Liver (tissue), 7 donors: ENCODE measurements at regions not wholly inside any gene's neighbourhood (a gene's known extent, or its start where the extent isn't known, plus 50 kb on each side); places are given as distances from the start of the nearest gene placed in this dataset.

Experiments used
- DNase-seq: peaks from one replicate; pipeline ENCODE4 v3.0.0-alpha.2; 2017; ENCODE audit warnings: low spot score
- H3K27ac ChIP-seq, 2 donors: one replicate each; pipeline ENCODE4 v1.7.0; 2013; ENCODE audit warnings: inconsistent platforms in 2 of 2, low read length in 2 of 2, control low read depth in 1 of 2, low read depth in 1 of 2, mild to moderate bottlenecking in 1 of 2
- H3K27me3 ChIP-seq, 4 donors: one replicate each; pipeline versions ENCODE4 v1.6.1 to v1.7.0; 2013; ENCODE audit warnings: low read length in 3 of 4, inconsistent platforms in 1 of 4, mild to moderate bottlenecking in 1 of 4, moderate library complexity in 1 of 4; ENCODE audit not compliant: control insufficient read depth in 4 of 4, insufficient read depth in 4 of 4
- H3K36me3 ChIP-seq, 4 donors: one replicate each; pipeline versions ENCODE4 v1.6.1 to v1.7.0; 2013; ENCODE audit warnings: low read length in 3 of 4, mild to moderate bottlenecking in 3 of 4, low read depth in 1 of 4, moderate library complexity in 1 of 4; ENCODE audit not compliant: control insufficient read depth in 4 of 4, insufficient read depth in 3 of 4
- H3K4me1 ChIP-seq, 4 donors: one replicate each; pipeline versions ENCODE4 v1.6.1 to v1.7.0; 2013; ENCODE audit warnings: low read length in 3 of 4, mild to moderate bottlenecking in 3 of 4, moderate library complexity in 1 of 4; ENCODE audit not compliant: control insufficient read depth in 4 of 4, insufficient read depth in 4 of 4
- H3K4me3 ChIP-seq, 3 donors: one replicate each; pipeline versions ENCODE4 v1.6.1 to v1.7.0; 2013; ENCODE audit warnings: low read length in 3 of 3, control low read depth in 1 of 3, low read depth in 1 of 3, mild to moderate bottlenecking in 1 of 3
- H3K9ac ChIP-seq, 2 donors: one replicate each; pipeline ENCODE4 v1.7.0; 2013; ENCODE audit warnings: low read length in 2 of 2, mild to moderate bottlenecking in 2 of 2, moderate library complexity in 2 of 2, control low read depth in 1 of 2, low read depth in 1 of 2
- H3K9me3 ChIP-seq, 4 donors: one replicate each; pipeline versions ENCODE4 v1.6.1 to v1.7.0; 2013; ENCODE audit warnings: low read length in 3 of 4; ENCODE audit not compliant: control insufficient read depth in 4 of 4
- EGR1 ChIP-seq, 2 donors: IDR thresholded peaks; 2 replicates each; pipeline ENCODE4 v1.6.1; 2016 to 2018; ENCODE audit warnings: antibody characterized with exemption in 2 of 2, low read depth in 2 of 2
- FOXA1 ChIP-seq: IDR thresholded peaks from 2 replicates; pipeline ENCODE4 v1.6.1; 2016; ENCODE audit warnings: antibody characterized with exemption
- FOXA2 ChIP-seq: IDR thresholded peaks from 2 replicates; pipeline ENCODE4 v1.6.1; 2016; ENCODE audit warnings: antibody characterized with exemption
- GABPA ChIP-seq, 2 donors: IDR thresholded peaks in 1 of 2; conservative IDR thresholded peaks in 1 of 2; 2 replicates each; pipeline ENCODE4 v1.6.1; 2016; ENCODE audit warnings: antibody characterized with exemption in 2 of 2, mild to moderate bottlenecking in 1 of 2, moderate library complexity in 1 of 2
- HNF4A ChIP-seq, 2 donors: conservative IDR thresholded peaks; 2 replicates each; pipeline ENCODE4 v1.6.1; 2016; ENCODE audit warnings: antibody characterized with exemption in 2 of 2, mild to moderate bottlenecking in 2 of 2
- JUND ChIP-seq, 2 donors: IDR thresholded peaks; 2 replicates each; pipeline ENCODE4 v1.6.1; 2016; ENCODE audit warnings: antibody characterized with exemption in 2 of 2
- NR2F2 ChIP-seq: IDR thresholded peaks from 2 replicates; pipeline ENCODE4 v1.6.1; 2016; ENCODE audit warnings: antibody characterized with exemption
- RAD21 ChIP-seq, 2 donors: IDR thresholded peaks; 2 replicates each; pipeline ENCODE4 v1.6.1; 2016; ENCODE audit warnings: antibody characterized with exemption in 2 of 2, mild to moderate bottlenecking in 2 of 2
- REST ChIP-seq: IDR thresholded peaks from 2 replicates; pipeline ENCODE4 v1.6.1; 2016; ENCODE audit warnings: antibody characterized with exemption, mild to moderate bottlenecking
- RXRA ChIP-seq, 2 donors: IDR thresholded peaks; 2 replicates each; pipeline ENCODE4 v1.6.1; 2017 to 2018; ENCODE audit warnings: antibody characterized with exemption in 2 of 2, mild to moderate bottlenecking in 1 of 2
- SP1 ChIP-seq: IDR thresholded peaks from 2 replicates; pipeline ENCODE4 v1.6.1; 2018; ENCODE audit warnings: antibody characterized with exemption, mild to moderate bottlenecking
- TAF1 ChIP-seq: conservative IDR thresholded peaks from 2 replicates; pipeline ENCODE4 v1.6.1; 2016; ENCODE audit warnings: antibody characterized with exemption, mild to moderate bottlenecking
- YY1 ChIP-seq: IDR thresholded peaks from 2 replicates; pipeline ENCODE4 v1.6.1; 2016; ENCODE audit warnings: antibody characterized with exemption, mild to moderate bottlenecking
- WGBS: extraction: QIAGEN DNeasy Blood & Tissue Kit; methylation state at CpG from one replicate; pipeline ENCODE4 v1.1.7; 2013; 5-methylcytosine and 5-hydroxymethylcytosine counted together
- TF ChIP-seq, protein P1 (sequence below): IDR thresholded peaks from 2 replicates; pipeline ENCODE4 v1.6.1; 2016; ENCODE audit warnings: antibody characterized with exemption
- TF ChIP-seq, protein P2 (sequence below): IDR thresholded peaks from 2 replicates; pipeline ENCODE4 v1.6.1; 2016; ENCODE audit warnings: antibody characterized with exemption
- donor health status: healthy.
- donor health status: healthy.
- donor health status: healthy.
- donor health status: healthy.

- H3K9me3 ChIP-seq = peaks cover 0 to 9% (median 1%) of the 10 kb centered on the region in 4 donors
- no peak overlapping the region for H3K4me3 ChIP-seq
- no peak for DNase-seq
- peaks cover 2 to 7% (median 4%) of the 10 kb centered on the region in 4 donors for H3K4me1 ChIP-seq
- H3K9ac ChIP-seq = no peak overlapping the region
- H3K27ac ChIP-seq = no peak overlapping the region
- H3K36me3 ChIP-seq = no peaks in the 10 kb centered on the region
- peaks cover 0 to 4% (median 0%) of the 10 kb centered on the region in 4 donors for H3K27me3 ChIP-seq
- TF ChIP-seq SP1 (no peak), GABPA (IDR thresholded peaks at IDR 0.05 in 1 of 2, conservative IDR thresholded peaks at IDR 0.05 in 1 of 2) (no peak), RXRA (IDR thresholded peaks at IDR 0.05) (no peak), FOXA1 (no peak), FOXA2 (no peak), JUND (IDR thresholded peaks at IDR 0.05) (no peak), RAD21 (IDR thresholded peaks at IDR 0.05) (no peak), HNF4A (conservative IDR thresholded peaks at IDR 0.05) (no peak), EGR1 (IDR thresholded peaks at IDR 0.05; ENCODE audit: low read depth in 2 of 2) (no peak), REST (no peak)
- TF ChIP-seq, protein P1, sequence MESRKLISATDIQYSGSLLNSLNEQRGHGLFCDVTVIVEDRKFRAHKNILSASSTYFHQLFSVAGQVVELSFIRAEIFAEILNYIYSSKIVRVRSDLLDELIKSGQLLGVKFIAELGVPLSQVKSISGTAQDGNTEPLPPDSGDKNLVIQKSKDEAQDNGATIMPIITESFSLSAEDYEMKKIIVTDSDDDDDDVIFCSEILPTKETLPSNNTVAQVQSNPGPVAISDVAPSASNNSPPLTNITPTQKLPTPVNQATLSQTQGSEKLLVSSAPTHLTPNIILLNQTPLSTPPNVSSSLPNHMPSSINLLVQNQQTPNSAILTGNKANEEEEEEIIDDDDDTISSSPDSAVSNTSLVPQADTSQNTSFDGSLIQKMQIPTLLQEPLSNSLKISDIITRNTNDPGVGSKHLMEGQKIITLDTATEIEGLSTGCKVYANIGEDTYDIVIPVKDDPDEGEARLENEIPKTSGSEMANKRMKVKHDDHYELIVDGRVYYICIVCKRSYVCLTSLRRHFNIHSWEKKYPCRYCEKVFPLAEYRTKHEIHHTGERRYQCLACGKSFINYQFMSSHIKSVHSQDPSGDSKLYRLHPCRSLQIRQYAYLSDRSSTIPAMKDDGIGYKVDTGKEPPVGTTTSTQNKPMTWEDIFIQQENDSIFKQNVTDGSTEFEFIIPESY = no peak
Observed at GRCh38 chr1:42086146-42086545, 67.1 kb upstream of the GUCA2B start.

DNA sequence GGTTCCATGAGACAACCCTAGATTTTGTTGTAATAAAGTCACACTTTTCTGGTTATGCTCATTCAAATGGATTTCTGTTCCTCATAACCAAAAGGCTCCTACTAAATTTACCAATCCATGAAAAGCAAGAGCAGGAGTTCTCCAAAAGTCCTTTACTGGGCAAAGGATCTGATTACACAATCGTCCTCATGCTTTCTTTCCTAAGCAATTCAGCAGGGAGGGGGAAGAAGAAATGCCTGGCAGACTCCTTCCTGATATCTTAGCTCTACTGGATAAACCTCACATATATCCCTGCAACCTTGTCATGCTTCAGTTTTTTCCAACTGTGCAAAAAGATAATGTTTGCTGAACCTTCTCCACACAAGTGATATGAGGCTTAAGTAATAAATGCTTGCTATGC, 67.6 kb upstream of the GUCA2B start:
- no peak overlapping the region for H3K9ac ChIP-seq
- peaks cover 2 to 9% (median 4%) of the 10 kb centered on the region in 4 donors for H3K4me1 ChIP-seq
- no peak for DNase-seq
- peaks cover 0 to 4% (median 0%) of the 10 kb centered on the region in 4 donors for H3K27me3 ChIP-seq
- H3K36me3 ChIP-seq = no peaks in the 10 kb centered on the region
- WGBS = 35% methylated on average over 1 of the region's 1 CpG
- H3K9me3 ChIP-seq = peaks cover 0 to 9% (median 1%) of the 10 kb centered on the region in 4 donors
- no peak overlapping the region for H3K4me3 ChIP-seq
- TF ChIP-seq TAF1 = no peak
- TF ChIP-seq, protein P2, sequence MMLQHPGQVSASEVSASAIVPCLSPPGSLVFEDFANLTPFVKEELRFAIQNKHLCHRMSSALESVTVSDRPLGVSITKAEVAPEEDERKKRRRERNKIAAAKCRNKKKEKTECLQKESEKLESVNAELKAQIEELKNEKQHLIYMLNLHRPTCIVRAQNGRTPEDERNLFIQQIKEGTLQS = no peak
- TF ChIP-seq RXRA (IDR thresholded peaks at IDR 0.05) = no peak
- H3K27ac ChIP-seq = no peak overlapping the region

DNA sequence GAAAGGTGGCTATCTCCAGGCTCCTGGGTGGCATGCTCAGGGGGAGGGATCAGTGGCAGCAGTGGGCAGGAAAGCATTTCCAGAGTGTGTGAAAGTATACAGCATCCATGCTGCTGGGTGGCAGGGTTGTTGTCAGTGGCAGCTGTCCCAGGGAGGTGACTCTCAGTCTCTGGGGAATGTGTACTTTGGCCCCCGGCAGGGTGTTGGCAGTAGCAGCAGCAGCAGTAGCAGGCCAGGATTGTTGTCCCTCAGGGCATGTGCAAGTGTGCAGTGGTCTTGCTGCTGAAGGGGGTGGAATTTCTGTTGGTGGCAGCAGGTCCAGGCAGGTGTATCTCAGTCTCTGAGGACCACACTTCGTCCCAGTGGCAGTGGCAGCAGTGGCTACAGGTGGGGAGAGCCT, 71.7 kb upstream of the GUCA2B start:
- Histone ChIP-seq H3K9ac (no peak overlapping the region), H3K9me3 (no peaks in the 10 kb centered on the region), H3K4me3 (no peak overlapping the region), H3K4me1 (peaks cover 2 to 9% (median 4%) of the 10 kb centered on the region in 4 donors), H3K27ac (no peak overlapping the region), H3K36me3 (no peaks in the 10 kb centered on the region), H3K27me3 (no peaks in the 10 kb centered on the region)
- WGBS = 52% methylated on average over 2 of the region's 2 CpGs
- no peak for DNase-seq
- peak; percentile 84 to 91 for TF ChIP-seq HNF4A (conservative IDR thresholded peaks at IDR 0.05)
- TF ChIP-seq JUND (IDR thresholded peaks at IDR 0.05) = peak in 1 of 2 donors; percentile 18
- no peak for TF ChIP-seq TAF1
- no peak for TF ChIP-seq YY1
- TF ChIP-seq REST = peak; percentile 37
- peak; percentile 32 to 72 for TF ChIP-seq RXRA (IDR thresholded peaks at IDR 0.05)
- TF ChIP-seq, protein P1 = no peak
- TF ChIP-seq NR2F2 = no peak
- TF ChIP-seq FOXA2 = peak; percentile 81
- TF ChIP-seq, protein P2 = no peak
- peak; percentile 39 to 58 for TF ChIP-seq RAD21 (IDR thresholded peaks at IDR 0.05)
